GM13976 (cell line): ENCODE measurements at regions not wholly inside any gene's neighbourhood (a gene's known extent, or its start where the extent isn't known, plus 50 kb on each side); places are given as distances from the start of the nearest gene placed in this dataset.
"Not testable (repeated sequence)": the region's sequence is repeated elsewhere in the genome, so short reads cannot be mapped to it uniquely, and the experiment has no call there.

Experiments
- DNase-seq: peaks from one replicate; pipeline ENCODE4 v3.0.0; 2012; ENCODE audit warnings: low spot score
- CTCF ChIP-seq: IDR thresholded peaks from 2 replicates; pipeline ENCODE4 v1.5.1; 2012; ENCODE audit warnings: borderline replicate concordance, mild to moderate bottlenecking; ENCODE audit not compliant: insufficient read depth; ENCODE audit errors: extremely low read depth, missing control alignments, control extremely low read depth
- in situ Hi-C: fragments of 300-500 bp; cut with MboI; formaldehyde crosslinking; loops from one replicate; pipeline ENCODE4 v1.12.0; 2022; ENCODE audit warnings: low sequenced_read_pairs, mixed read lengths, inconsistent platforms; ENCODE audit not compliant: unreplicated experiment

GRCh38 chr12:31162896-31163560 is 89.4 kb downstream of the DDX11 start:
- in situ Hi-C loops, DNase-seq: not testable (repeated sequence)

DNA sequence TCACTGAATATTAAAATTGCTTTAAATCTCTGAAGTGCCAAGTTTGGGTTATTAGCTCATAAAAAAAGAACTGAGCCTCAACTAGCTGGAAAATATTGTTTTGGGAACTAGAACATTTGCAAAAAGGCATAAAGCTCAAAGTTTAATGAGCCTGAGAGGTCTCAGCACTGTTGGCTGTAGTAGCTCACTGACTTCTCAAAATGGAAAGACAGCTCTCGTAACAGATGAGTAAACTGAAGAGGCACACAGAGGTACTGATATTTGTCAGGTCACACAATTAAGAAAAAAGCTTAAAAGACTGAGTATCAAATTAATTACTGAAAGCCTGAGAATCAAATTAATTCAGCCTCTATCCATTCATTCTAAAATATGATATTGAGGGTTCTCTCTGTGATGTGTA is 100.6 kb downstream of the DDX11 start:
- DNase-seq, in situ Hi-C loops: not testable (repeated sequence)

DNA sequence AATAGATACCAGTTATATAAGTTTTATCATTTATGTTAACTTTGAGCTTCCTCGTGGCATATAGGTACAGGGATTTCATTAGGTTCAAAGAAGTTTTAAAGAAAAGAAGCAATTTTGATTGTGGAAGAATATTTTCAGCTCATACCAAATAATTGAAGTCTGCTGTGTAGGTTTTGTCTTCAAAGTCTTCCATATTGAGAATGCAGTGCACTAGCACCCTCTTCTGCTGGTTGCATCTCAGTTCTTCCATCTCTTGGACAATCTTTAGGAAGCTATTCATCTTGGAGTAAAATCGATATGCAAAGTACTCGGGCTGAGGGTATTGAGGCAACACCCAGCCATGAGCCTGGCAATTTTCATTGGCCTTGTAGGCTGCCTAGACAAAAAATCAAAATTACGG is 103.9 kb downstream of the DDX11 start:
- in situ Hi-C loops, DNase-seq: not testable (repeated sequence)

- in situ Hi-C loops, DNase-seq: not testable (repeated sequence)
Measured at GRCh38 chr12:31178875-31179274, 105.2 kb downstream of the DDX11 start.

- DNase-seq, in situ Hi-C loops: not testable (repeated sequence)
Measured at GRCh38 chr12:31179627-31180237, 106.1 kb downstream of the DDX11 start.

GRCh38 chr12:31182571-31182970 is 108.9 kb downstream of the DDX11 start:
- DNase-seq, in situ Hi-C loops: not testable (repeated sequence)

DNA sequence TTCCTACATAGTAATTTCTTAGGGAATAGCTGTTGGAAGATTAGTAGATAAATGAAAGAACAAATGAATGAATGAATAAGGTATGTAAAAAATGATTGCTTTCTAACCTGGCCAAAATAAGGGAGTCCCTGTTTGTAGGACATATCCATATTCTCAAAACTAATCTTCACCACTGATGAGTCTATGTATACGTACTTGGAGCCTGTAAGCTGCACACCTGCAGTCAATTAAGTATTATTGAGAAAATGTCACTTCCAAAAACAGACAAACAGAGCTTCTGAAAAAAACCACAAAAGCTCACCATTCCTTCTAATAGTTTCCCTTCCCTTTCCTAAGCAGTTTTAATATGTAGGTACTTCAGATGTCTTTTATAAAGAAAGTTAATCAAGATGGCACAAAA is 109.4 kb downstream of the DDX11 start:
- in situ Hi-C loops, DNase-seq: not testable (repeated sequence)

GRCh38 chr12:31183899-31184298 is 110.2 kb downstream of the DDX11 start:
- in situ Hi-C loops, DNase-seq: not testable (repeated sequence)

- DNase-seq, in situ Hi-C loops: not testable (repeated sequence)
Measured at GRCh38 chr12:31184667-31185066, 111.0 kb downstream of the DDX11 start.

DNA sequence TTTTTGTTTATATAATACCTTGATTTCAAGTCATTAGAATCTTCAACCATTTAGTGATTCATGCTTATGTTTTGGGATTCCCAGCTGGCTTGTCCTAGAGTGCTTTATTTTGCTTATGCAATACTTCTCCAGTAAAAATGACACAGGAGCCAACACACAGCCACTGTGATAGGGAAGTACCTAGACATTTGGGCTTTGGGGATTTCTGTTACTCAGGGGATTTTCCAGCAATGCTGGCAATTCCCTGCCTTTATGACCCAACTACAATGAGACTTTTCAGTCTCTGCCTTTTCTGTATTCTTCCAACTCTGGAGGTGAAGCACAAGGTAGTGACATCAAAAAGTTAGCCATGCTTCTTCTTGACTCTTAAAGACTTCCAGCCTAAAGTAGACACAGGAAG is 119.0 kb downstream of the DDX11 start:
- DNase-seq, in situ Hi-C loops: not testable (repeated sequence)

GRCh38 chr12:31195620-31196019 is 122.0 kb downstream of the DDX11 start:
- in situ Hi-C loops, DNase-seq: not testable (repeated sequence)

- DNase-seq, in situ Hi-C loops: not testable (repeated sequence)
Measured at GRCh38 chr12:31199476-31199875, 125.8 kb downstream of the DDX11 start.

DNA sequence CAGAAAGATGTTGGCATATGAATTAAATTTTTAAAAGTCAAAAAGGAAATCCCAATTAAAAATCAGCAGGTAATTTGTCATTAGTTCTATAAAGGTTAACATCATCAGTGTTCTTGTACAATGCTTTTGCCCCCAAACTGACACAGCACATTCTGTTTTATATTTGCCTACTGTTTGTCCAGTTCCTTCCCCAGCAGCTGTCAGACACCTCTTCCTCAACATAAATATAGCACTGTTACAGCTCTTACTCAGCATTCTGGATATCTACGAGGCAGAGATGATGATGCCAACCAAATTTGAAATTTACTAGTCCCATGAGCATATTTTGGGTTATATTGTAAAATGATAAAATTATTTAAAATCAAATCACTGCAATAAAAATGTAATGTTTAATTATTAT is 124.6 kb downstream of the SINHCAF start:
- in situ Hi-C loops: no loop called here
- no peak for TF ChIP-seq CTCF
- DNase-seq: no peak

GRCh38 chr12:31203261-31203660 is 122.7 kb downstream of the SINHCAF start:
- TF ChIP-seq CTCF: no peak
- in situ Hi-C loops: no loop called here
- no peak for DNase-seq
